Kidney (tissue), 13 donors: ENCODE measurements at regions not wholly inside any gene's neighbourhood (a gene's known extent, or its start where the extent isn't known, plus 50 kb on each side); places are given as distances from the start of the nearest gene placed in this dataset.

ENCODE experiments used
- DNase-seq, 5 donors: peaks; one replicate each; pipeline ENCODE4 v3.0.0-alpha.2; 2013 to 2020
- FAIRE-seq: peaks from 2 replicates; lab custom pipeline; 2012; peaks lifted over from hg19 to GRCh38; lab: Jason Lieb, UNC
- H3K27ac ChIP-seq, 2 donors: one replicate each; pipeline ENCODE4 v1.7.0; 2013; ENCODE audit warnings: low read depth in 2 of 2, low read length in 2 of 2, inconsistent platforms in 1 of 2
- H3K27me3 ChIP-seq: one replicate; pipeline ENCODE4 v1.7.1; 2013; ENCODE audit warnings: low read length, inconsistent platforms; ENCODE audit not compliant: control insufficient read depth, insufficient read depth
- H3K36me3 ChIP-seq, 3 donors: one replicate each; pipeline versions ENCODE4 v1.7.0 to v1.7.1; 2013; ENCODE audit warnings: low read length in 3 of 3, control low read depth in 1 of 3, inconsistent platforms in 1 of 3; ENCODE audit not compliant: insufficient read depth in 3 of 3, control insufficient read depth in 2 of 3
- H3K4me1 ChIP-seq, 3 donors: one replicate each; pipeline versions ENCODE4 v1.7.0 to v1.7.1; 2013; ENCODE audit warnings: low read length in 3 of 3, inconsistent platforms in 1 of 3, low read depth in 1 of 3; ENCODE audit not compliant: control insufficient read depth in 2 of 3, insufficient read depth in 2 of 3
- H3K4me3 ChIP-seq, 3 donors: one replicate each; pipeline versions ENCODE4 v1.7.0 to v1.8.1; 2013; ENCODE audit warnings: low read length in 3 of 3, control low read depth in 1 of 3, inconsistent platforms in 1 of 3
- H3K9ac ChIP-seq, 3 donors: one replicate each; pipeline versions ENCODE4 v1.7.0 to v1.7.1; 2013; ENCODE audit warnings: low read length in 3 of 3, control low read depth in 1 of 3, inconsistent platforms in 1 of 3
- H3K9me3 ChIP-seq, 3 donors: one replicate each; pipeline versions ENCODE4 v1.7.0 to v1.7.1; 2013; ENCODE audit warnings: low read length in 3 of 3, control low read depth in 1 of 3, inconsistent platforms in 1 of 3; ENCODE audit not compliant: control insufficient read depth in 2 of 3, insufficient read depth in 1 of 3
- intact Hi-C: fragments of 100-400 bp; cut with DNase I; formaldehyde crosslinking; loops from one replicate; pipeline ENCODE4 v1.11.1; 2022
- TF ChIP-seq, protein P1 (sequence below): IDR thresholded peaks from 3 replicates; pipeline ENCODE4 v1.5.1; 2012; ENCODE audit warnings: mild to moderate bottlenecking, moderate library complexity, borderline replicate concordance; ENCODE audit not compliant: insufficient read depth; ENCODE audit errors: extremely low read depth
- donor health status: control.
- donor health status: control.
- donor health status: control.
- donor health status: control.
- donor health status: control.
- donor health status: DM: yes; HTN: yes; CAD: no.
- donor health status: Normal renal cell carcinoma (clear cell type).

DNA sequence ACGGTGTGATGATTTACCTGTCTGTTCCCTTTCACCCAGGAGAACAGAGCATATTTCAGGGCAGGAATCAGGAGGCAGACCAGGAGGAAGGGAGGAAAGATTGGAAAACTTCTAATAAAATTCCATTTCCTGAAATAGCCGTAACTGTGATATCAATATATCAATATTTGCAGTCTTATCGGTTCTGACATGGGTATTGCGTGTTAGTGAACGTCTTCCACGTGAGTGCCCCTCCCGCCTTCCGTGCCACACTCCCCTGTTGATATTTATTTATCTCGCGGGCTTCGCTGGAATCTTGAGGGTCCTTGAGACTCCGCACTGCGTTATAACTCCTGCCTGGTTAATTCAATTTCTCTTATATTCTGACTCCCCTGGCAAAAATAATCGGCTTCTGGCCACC lies 1160.4 kb downstream of the BRD1 start:
- Histone ChIP-seq H3K9ac (no peak overlapping the region), H3K27ac (no peak overlapping the region), H3K4me1 (no peaks in the 10 kb centered on the region), H3K36me3 (no peaks in the 10 kb centered on the region), H3K9me3 (peaks cover 0 to 11% (median 0%) of the 10 kb centered on the region in 3 donors), H3K4me3 (no peak overlapping the region), H3K27me3 (no peaks in the 10 kb centered on the region)
- DNase-seq (no peak), FAIRE-seq (no peak)
- intact Hi-C loops = no loop called here
- TF ChIP-seq, protein P1, sequence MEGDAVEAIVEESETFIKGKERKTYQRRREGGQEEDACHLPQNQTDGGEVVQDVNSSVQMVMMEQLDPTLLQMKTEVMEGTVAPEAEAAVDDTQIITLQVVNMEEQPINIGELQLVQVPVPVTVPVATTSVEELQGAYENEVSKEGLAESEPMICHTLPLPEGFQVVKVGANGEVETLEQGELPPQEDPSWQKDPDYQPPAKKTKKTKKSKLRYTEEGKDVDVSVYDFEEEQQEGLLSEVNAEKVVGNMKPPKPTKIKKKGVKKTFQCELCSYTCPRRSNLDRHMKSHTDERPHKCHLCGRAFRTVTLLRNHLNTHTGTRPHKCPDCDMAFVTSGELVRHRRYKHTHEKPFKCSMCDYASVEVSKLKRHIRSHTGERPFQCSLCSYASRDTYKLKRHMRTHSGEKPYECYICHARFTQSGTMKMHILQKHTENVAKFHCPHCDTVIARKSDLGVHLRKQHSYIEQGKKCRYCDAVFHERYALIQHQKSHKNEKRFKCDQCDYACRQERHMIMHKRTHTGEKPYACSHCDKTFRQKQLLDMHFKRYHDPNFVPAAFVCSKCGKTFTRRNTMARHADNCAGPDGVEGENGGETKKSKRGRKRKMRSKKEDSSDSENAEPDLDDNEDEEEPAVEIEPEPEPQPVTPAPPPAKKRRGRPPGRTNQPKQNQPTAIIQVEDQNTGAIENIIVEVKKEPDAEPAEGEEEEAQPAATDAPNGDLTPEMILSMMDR = no peak

DNA sequence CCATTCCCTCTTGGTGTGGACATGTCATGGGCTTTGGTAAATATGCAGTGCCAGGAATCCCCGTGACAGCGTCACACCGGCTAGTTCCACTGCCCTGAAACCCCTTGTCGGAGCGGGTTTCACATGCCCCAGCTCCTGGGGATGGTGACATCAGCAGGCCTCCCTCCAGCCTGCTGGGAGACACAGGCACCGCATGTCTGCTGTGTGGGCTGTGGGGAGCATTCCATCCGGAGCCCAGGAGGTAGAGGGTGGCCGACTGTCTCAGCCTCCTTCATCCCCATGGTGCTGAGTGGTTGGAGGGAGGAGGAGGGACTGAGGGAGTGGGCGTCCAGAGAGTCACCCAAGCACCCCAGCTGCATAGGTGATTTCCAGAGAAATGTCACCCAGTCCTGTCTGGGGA lies 1161.1 kb downstream of the BRD1 start:
- H3K36me3 ChIP-seq = no peaks in the 10 kb centered on the region
- no peak for FAIRE-seq
- DNase-seq = no peak
- H3K9me3 ChIP-seq = peaks cover 0 to 7% (median 0%) of the 10 kb centered on the region in 3 donors
- H3K27ac ChIP-seq = no peak overlapping the region
- H3K27me3 ChIP-seq = no peaks in the 10 kb centered on the region
- no peak overlapping the region for H3K9ac ChIP-seq
- no peak overlapping the region for H3K4me3 ChIP-seq
- TF ChIP-seq, protein P1 = no peak
- intact Hi-C loops = no loop called here
- no peaks in the 10 kb centered on the region for H3K4me1 ChIP-seq

DNA sequence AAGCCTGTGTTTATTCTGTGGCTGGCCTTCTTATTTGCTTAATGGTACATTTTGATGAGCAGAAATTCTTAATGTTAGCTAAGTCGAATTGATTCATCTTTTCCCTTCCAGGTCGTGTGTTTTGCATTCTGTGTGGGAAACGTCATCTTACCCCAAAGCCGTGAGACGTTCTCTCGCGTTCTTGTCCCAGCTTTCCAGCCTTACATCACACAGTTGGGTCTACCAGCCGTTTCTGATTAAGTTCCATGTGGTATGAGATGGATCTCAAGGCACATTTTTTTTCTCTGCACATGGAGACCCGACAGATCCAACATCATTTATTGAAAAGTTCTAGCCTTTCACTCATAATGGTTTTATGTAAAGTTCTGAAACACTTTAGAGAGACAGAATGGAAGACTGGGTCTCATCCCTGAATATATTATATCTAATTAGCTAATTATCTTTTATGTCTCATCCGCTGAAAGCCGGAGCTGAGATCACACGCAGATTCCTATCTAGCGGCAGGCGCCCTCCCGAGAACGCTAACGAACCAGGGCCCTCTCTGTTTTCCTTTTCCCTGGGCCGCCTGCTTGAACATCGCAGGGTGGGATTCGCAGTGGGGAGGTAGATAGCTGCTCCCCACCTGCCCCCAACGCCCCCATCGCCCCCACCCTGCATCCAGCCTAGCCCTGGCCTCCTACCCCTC lies 1162.2 kb downstream of the BRD1 start:
- Histone ChIP-seq H3K27ac (no peak overlapping the region), H3K4me1 (no peaks in the 10 kb centered on the region), H3K36me3 (no peaks in the 10 kb centered on the region), H3K9me3 (peaks cover 0 to 7% (median 0%) of the 10 kb centered on the region in 3 donors), H3K27me3 (no peaks in the 10 kb centered on the region), H3K4me3 (no peak overlapping the region), H3K9ac (no peak overlapping the region)
- DNase-seq (no peak), FAIRE-seq (no peak)
- intact Hi-C loops = no loop called here
- TF ChIP-seq, protein P1 = no peak

DNA sequence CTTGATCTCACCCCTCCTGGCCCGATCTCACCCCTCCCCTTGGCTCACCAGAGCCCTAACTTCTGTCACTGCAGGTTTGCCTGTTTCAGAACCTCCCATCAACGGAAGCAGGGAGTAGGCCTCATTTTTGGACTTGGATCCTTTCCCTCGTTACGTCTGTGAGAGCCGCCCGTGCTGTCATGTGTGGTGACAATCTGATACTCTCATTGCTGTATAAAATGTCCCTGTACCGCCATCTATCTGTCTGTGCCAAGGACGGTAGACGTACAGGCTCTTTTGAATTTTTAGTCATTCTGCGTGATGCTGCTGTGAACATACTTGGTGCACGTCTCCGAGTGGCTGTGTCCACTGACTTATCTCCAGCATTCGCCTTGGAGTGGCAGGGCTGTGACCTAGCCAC lies 1163.1 kb downstream of the BRD1 start:
- H3K36me3 ChIP-seq = no peaks in the 10 kb centered on the region
- H3K4me3 ChIP-seq = no peak overlapping the region
- intact Hi-C loops = no loop called here
- peaks cover 0 to 7% (median 0%) of the 10 kb centered on the region in 3 donors for H3K9me3 ChIP-seq
- H3K9ac ChIP-seq = no peak overlapping the region
- TF ChIP-seq, protein P1 = no peak
- H3K4me1 ChIP-seq = no peaks in the 10 kb centered on the region
- H3K27me3 ChIP-seq = no peaks in the 10 kb centered on the region
- FAIRE-seq = no peak
- DNase-seq = no peak
- no peak overlapping the region for H3K27ac ChIP-seq
